T-helper 2 cell (primary cell): ENCODE measurements at regions not wholly inside any gene's neighbourhood (a gene's known extent, or its start where the extent isn't known, plus 50 kb on each side); places are given as distances from the start of the nearest gene placed in this dataset.
"Not testable (repeated sequence)": the region's sequence is repeated elsewhere in the genome, so short reads cannot be mapped to it uniquely, and the experiment has no call there.

ENCODE experiments used
- DNase-seq, 5 experiments: peaks; one replicate each; pipeline versions ENCODE4 v3.0.0 to v3.0.0-alpha.2; 2012 to 2022

- no peak for DNase-seq
These were observed 249.1 kb upstream of the PROX1 start for GRCh38 chr1:213738658-213739057.

GRCh38 chr1:213742992-213743391 is 244.8 kb upstream of the PROX1 start:
- DNase-seq = no peak

DNA sequence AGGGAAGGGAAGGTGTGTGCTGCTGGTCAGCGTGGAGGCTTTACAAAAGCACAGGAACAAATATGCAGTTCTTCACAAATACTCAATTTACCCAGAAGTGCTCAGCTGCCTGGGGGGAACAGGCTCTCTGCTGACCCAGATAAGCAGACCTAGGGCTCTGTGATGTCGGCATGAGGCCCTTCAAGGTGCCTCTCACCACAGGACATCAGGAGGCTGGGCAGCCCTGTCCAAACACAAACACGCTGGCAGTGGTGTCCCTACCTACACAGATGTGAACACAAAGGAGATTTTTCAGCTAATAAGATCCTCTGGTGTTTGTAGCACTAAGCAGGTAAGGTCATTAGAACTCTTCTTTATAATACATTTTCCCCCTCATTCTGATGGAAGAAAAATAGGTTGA is 243.0 kb upstream of the PROX1 start:
- DNase-seq = no peak

GRCh38 chr1:213745451-213745850 is 242.3 kb upstream of the PROX1 start:
- no peak for DNase-seq

DNA sequence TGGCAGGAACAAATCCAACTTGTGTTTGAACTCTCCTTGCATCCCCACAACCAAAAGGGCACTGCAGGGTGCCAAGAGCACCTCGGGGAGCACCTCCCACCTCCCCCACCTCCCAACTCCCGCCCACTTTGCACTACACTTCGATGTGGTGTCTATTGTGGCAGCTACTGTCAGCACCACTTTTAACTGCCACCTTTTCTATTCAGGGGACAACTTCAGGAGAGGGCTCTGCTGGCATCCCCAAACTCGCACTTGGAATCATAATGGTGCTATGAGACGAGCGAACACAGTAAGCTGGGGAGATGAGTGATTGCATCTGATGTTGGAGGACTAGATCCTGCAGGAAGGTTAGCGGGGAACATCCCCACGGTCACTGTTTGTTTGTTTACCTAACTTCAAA is 238.2 kb upstream of the PROX1 start:
- no peak for DNase-seq

DNA sequence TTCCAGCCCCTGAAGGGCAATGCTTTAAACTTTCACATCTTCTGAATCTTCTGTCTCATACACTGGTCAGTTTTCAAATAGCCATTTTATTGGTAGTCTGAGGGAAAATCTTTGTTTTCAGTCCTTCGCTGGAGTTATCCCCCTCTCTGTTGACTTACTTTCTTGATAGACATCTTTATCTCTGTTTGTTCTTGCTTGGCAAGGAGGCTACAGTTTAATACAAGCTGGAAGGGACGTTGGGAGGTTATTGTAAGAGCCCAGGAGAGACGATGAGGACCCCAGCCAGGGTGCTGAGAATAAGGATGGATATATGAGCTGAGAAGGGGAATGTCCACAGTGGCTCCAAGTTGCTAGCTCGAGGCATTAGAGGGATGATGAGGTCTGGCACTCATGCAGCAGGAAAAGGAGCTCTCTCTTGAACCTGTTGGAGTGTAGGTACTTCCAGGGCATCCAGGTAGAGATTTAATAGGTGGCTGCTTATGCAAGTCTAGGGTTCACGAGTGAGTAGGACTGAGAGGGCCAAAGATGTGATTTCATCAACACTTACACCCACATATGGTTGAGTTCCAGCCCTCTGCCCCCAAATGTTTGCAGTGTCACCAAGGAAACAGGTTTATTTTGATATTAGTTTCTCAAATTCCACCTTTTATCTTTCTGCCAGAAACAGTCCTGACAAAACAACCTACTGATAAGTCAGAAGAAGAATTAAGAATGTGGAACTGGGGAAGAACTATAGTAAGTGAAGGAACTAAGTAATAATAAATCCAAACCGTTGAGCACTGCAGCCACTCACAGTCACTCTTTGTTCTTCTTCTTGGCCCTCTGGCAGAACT is 237.3 kb upstream of the PROX1 start:
- no peak for DNase-seq

DNA sequence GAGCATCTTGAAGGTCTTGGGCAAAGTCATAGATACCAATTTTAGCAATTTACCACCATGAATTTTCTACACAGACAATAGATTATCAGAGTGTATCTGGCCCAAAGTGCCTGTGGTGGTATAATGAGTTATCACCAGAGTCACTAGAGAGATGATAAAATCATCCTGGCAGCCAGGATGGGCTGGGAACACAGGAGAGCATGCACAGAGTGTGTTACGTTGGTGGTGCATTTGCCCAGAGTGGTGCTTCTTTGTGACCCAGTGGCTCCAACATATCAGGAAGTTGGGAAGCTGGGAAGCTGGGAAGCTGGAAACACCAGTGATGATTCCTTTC is 236.7 kb upstream of the PROX1 start:
- DNase-seq = no peak

GRCh38 chr1:213759359-213760181 is 228.2 kb upstream of the PROX1 start:
- DNase-seq = no peak

GRCh38 chr1:213761845-213762407 is 225.8 kb upstream of the PROX1 start:
- DNase-seq = peak in 2 of 5 experiments; percentile 14 to 64

DNA sequence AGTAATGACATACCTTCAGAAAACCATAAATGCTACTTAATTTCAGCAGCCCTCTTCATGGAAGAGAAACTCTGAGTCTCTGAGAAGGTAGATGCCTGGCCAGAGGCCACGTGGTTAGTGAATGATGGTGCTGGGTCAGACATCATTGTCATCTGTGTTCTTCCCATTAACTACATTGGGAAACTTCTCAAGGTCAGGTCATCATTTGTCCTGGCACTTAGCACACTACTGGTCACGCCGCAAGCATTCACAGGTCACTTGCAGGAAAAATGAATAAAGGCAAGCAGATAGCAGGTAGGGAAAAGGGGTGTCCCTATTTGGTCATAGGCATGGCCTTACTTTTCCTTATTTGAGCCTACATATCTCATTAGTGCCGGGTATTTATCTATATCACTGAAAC is 220.1 kb upstream of the PROX1 start:
- DNase-seq = no peak

DNA sequence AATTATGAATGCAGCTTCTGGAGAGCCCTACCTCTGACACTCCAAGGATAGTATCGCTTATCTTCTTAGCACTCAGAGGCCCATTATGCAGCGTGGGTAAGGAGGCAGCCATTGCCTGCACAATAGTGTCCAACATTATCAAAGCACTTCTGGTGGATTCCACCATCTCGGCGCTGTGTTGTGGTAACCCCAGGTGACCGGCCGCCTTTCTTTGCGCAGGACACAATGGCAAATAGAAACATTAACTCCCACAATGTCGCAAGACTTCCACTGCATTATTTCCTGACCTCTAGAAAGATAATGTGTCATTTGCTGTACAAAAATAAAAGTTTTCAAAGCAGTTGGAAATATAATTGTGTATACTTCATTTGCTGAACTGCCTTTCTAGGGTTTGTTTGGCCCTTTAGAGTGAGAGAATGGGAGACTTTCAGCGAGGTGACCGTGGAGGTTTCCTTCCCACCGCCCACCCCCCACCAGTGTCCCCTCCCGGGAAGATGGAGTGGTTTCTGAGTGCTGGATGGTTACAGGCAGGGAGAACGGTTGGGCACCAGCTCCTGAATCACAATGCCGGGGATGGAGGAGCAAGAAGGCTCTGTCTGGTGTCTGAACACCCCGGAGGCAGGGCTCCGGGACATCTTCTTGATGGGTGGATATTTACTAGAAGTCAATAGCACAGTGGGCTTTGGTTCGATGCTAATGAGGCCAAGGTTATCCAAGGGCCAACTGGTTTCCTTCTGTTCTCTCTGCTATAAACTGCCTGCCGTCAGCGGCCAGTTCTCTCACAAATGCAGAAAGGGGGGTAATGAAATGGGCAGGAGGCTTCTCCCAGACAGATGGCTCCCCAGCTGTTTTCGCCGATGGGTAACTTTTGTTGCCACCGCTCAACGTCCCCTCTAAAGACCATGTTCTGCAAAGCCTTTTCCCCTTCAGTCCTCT is 215.4 kb upstream of the PROX1 start:
- no peak for DNase-seq

GRCh38 chr1:213773975-213774374 is 213.8 kb upstream of the PROX1 start:
- DNase-seq = no peak

- peak in 1 of 5 experiments; percentile 7 for DNase-seq
These were observed 210.8 kb upstream of the PROX1 start for GRCh38 chr1:213776969-213777368.

GRCh38 chr1:213779228-213779627 is 208.5 kb upstream of the PROX1 start:
- no peak for DNase-seq

DNA sequence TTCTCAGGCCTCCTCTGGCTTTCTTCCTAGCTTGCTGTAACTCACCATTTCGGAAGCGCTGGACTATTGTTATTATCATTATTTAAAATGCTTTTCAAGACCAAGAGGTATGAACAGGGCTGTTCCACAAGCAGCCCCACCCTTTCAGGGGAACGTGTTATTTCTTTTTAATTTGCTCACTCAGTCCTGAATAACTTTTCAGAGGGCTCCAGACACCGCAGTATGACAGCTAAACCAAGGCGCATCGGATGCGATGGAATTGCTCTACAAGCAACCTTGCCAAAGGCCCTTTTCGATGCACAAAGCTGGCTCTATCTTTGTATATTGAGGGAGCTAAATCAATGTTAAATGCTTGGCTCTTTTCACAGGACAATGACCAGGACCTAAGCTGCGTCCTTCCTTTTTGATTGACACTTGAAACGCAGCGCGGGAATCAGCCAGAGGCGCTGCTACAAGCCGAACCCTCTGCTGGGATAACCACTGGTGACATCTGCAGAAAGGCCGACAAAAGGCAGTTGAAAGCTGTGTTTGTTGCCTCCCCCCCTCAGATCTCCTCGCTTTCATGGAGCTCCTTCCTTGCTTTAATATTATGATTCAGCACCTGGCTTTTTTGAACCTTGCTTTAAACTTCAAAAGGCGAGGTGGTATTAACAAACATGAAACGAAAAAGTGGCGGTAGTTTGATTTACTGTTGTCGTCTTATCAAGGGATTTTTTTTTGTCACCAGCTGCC is 204.7 kb upstream of the PROX1 start:
- DNase-seq = peak in 1 of 5 experiments; percentile 26

DNA sequence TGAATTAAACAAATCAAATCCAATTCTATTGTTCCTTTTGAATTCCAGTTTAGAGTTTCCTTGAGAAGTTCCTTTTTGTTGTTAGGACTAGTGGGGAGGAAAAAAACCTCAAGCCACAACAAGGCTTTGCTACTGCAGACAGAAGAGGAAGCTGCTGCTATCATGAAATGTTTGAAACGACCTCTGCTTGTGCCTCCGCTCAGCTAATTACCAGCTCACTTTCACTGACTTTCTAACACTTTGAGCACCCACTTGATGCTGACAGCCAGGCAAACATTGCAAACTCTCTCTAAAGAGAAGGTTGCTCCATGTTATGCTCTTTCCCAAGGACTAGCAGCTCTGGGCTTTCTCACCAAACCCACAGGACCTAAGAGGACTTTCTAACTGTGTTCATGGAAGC is 203.9 kb upstream of the PROX1 start:
- peak in 1 of 5 experiments; percentile 50 for DNase-seq

- DNase-seq = no peak
These were observed 201.1 kb upstream of the PROX1 start for GRCh38 chr1:213786683-213787082.

- DNase-seq = no peak
These were observed 197.2 kb upstream of the PROX1 start for GRCh38 chr1:213790565-213790964.

DNA sequence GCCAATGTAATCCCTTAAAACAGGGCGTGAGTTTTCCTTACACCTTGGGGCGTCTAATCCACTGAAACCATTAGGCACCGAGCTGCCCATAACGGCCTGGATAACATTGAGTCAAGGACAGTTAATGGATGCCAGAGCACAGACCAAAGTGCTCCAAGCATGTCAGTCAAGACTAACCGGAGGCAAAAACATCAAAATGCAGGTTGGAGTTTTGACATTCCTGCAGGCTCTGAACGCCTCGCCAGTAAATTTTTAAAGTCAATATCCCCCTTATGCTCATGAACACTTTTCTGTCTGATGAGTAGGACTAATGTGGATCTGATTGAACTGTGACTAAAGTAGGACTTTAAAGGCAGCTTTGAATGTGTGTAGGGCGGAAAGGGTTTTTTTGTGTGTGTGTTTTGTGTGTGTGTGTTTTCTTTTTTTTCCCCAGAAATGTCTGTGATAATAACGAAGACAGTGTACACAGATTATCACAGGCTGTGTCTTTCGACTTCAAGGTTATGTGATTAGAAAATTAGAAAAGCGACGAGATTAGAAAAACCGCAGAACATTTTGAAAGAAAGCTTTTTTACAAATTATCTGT is 194.2 kb upstream of the PROX1 start:
- no peak for DNase-seq

DNA sequence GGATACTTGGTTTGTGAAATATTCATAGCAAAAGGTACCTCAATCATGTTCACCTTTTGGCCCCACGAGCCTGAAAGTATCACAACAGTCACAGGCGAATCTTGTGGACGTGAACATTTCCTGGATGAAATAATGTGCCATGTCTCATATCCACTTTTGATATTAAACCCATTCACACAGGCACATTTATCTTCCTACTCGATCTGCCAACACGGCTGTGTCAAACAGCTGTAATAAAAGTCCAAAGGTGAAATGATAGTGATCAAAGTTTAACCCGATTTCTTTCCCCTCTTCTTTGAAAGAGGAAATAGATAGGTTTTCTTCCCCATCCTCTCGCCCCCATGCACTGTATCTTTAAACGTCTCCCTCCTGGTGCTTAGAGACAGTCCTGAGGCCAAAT is 191.2 kb upstream of the PROX1 start:
- no peak for DNase-seq

DNA sequence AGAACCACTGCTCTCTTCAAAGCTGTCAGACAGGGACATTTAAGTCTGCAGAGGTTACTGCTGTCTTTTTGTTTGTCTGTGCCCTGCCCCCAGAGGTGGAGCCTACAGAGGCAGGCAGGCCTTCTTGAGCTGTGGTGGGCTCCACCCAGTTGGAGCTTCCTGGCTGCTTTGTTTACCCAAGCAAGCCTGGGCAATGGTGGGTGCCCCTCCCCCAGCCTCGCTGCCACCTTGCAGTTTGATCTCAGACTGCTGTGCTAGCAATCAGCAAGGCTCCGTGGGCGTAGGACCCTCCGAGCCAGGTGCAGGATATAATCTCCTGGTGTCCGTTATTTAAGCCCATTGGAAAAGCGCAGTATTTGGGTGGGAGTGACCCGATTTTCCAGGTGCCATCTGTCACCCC is 179.5 kb upstream of the PROX1 start:
- DNase-seq = not testable (repeated sequence)

GRCh38 chr1:213817156-213817555 is 170.6 kb upstream of the PROX1 start:
- DNase-seq = no peak
